ENCODE measurements at regions not wholly inside any gene's neighbourhood (a gene's known extent, or its start where the extent isn't known, plus 50 kb on each side); places are given as distances from the start of the nearest gene placed in this dataset.

- TF ChIP-seq POLR2A (IDR thresholded peaks at IDR 0.05; ENCODE audit: low read length), result no peak
- TF ChIP-seq GATA1 (IDR thresholded peaks at IDR 0.05; ENCODE audit: low read depth, low read length), result no peak
Observed at GRCh38 chr11:71340086-71340606, 87.8 kb upstream of the SHANK2 start.
